GM12873 (cell line): ENCODE measurements at regions not wholly inside any gene's neighbourhood (a gene's known extent, or its start where the extent isn't known, plus 50 kb on each side); places are given as distances from the start of the nearest gene placed in this dataset.

Experiments
- TF ChIP-seq, protein P1 (sequence below): IDR thresholded peaks from 2 replicates; pipeline ENCODE4 v1.5.1; 2012; ENCODE audit warnings: low read depth, mild to moderate bottlenecking, moderate library complexity, low read length, control low read depth; ENCODE audit not compliant: insufficient read depth; ENCODE audit errors: missing control alignments

GRCh38 chr10:78222096-78222790 lies 188.6 kb downstream of the RPS24 start:
- TF ChIP-seq, protein P1, sequence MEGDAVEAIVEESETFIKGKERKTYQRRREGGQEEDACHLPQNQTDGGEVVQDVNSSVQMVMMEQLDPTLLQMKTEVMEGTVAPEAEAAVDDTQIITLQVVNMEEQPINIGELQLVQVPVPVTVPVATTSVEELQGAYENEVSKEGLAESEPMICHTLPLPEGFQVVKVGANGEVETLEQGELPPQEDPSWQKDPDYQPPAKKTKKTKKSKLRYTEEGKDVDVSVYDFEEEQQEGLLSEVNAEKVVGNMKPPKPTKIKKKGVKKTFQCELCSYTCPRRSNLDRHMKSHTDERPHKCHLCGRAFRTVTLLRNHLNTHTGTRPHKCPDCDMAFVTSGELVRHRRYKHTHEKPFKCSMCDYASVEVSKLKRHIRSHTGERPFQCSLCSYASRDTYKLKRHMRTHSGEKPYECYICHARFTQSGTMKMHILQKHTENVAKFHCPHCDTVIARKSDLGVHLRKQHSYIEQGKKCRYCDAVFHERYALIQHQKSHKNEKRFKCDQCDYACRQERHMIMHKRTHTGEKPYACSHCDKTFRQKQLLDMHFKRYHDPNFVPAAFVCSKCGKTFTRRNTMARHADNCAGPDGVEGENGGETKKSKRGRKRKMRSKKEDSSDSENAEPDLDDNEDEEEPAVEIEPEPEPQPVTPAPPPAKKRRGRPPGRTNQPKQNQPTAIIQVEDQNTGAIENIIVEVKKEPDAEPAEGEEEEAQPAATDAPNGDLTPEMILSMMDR: no peak

GRCh38 chr10:78223088-78223487 lies 189.4 kb downstream of the RPS24 start:
- TF ChIP-seq, protein P1: no peak

- TF ChIP-seq, protein P1: no peak
These were observed 190.9 kb downstream of the RPS24 start for GRCh38 chr10:78224602-78225001.

GRCh38 chr10:78225594-78225993 lies 191.9 kb downstream of the RPS24 start:
- TF ChIP-seq, protein P1: no peak

GRCh38 chr10:78229489-78229888 lies 195.8 kb downstream of the RPS24 start:
- TF ChIP-seq, protein P1: no peak

DNA sequence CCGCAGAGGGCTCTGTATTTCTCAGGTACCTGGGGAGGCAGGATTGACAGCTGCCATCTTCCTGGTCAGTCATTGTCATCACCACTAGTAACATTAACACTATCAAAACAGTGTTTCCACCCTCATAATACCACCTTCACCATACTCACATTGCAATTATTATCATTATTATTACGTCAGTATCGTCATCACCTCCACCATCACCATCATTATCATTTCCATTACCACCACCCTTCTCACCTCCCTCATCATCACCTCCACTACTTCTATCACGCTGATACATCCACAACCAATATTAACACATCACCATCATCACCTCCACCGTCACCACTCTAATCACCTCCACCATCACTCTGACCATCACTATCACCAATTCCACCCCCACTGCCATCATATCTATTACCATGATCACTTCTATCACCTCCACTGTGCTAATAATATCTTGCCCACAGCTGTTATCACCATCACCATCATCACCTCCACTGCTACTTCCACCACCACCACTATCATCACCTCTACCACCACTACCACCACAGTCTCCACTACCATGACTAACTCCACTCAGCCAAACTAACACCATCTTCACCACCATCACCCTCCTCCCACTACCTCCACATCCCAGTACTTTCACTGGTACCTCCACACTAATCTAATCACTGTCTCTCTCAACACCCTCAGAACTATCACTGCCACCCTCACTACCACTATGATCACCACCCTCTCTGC lies 196.4 kb downstream of the RPS24 start:
- TF ChIP-seq, protein P1: no peak

DNA sequence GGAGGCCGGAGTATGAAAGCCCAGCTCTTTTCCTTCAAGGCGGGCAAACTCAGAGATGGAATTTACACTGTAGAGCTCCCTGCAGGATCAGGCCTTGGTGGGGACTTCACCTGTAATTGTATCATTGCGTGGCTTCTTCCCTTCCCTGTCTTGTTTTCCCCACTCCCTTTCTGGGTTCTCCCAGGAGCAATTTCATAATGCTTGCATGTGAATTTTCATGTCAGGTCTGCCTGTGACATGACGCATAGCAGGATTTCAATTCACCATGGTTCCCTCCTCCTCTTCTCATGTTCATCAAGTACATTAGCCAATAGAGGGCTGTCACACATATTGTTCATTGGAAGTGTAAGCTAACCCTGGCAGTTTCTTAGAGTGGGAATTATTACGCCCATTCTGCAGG lies 197.7 kb downstream of the RPS24 start:
- TF ChIP-seq, protein P1: no peak
